Fibroblast of villous mesenchyme (primary cell): ENCODE measurements at regions not wholly inside any gene's neighbourhood (a gene's known extent, or its start where the extent isn't known, plus 50 kb on each side); places are given as distances from the start of the nearest gene placed in this dataset.
"Not testable (repeated sequence)": the region's sequence is repeated elsewhere in the genome, so short reads cannot be mapped to it uniquely, and the experiment has no call there.

Experiments used
- DNase-seq: peaks from one replicate; pipeline ENCODE4 v3.0.0-alpha.2; 2010; ENCODE audit warnings: low read depth
- H3K4me3 ChIP-seq: 2 replicates; pipeline ENCODE4 v1.5.1; 2011; ENCODE audit warnings: low read depth, mild to moderate bottlenecking, low read length
- CTCF ChIP-seq: IDR thresholded peaks from 2 replicates; pipeline ENCODE4 v1.5.1; 2012; ENCODE audit warnings: low read depth, mild to moderate bottlenecking, low read length; ENCODE audit not compliant: insufficient read depth

- no peak overlapping the region for H3K4me3 ChIP-seq
- no peak for TF ChIP-seq CTCF
- DNase-seq = no peak
These were observed 302.2 kb downstream of the LMBRD1 start for GRCh38 chr6:69494595-69494994.

- no peak for DNase-seq
- no peak overlapping the region for H3K4me3 ChIP-seq
- no peak for TF ChIP-seq CTCF
These were observed 306.8 kb downstream of the LMBRD1 start for GRCh38 chr6:69489970-69490369.

- H3K4me3 ChIP-seq = no peak overlapping the region
- DNase-seq = no peak
- peak; percentile 15 for TF ChIP-seq CTCF
These were observed 309.1 kb downstream of the LMBRD1 start for GRCh38 chr6:69487688-69488087.

GRCh38 chr6:69466979-69467570 lies 329.7 kb downstream of the LMBRD1 start:
- no peak for TF ChIP-seq CTCF
- no peak for DNase-seq
- H3K4me3 ChIP-seq = no peak overlapping the region

GRCh38 chr6:69465866-69466265 lies 330.9 kb downstream of the LMBRD1 start:
- no peak for TF ChIP-seq CTCF
- no peak for DNase-seq
- no peak overlapping the region for H3K4me3 ChIP-seq

GRCh38 chr6:69456086-69456485 lies 340.7 kb downstream of the LMBRD1 start:
- no peak for TF ChIP-seq CTCF
- no peak overlapping the region for H3K4me3 ChIP-seq
- no peak for DNase-seq

GRCh38 chr6:69454619-69455018 lies 342.2 kb downstream of the LMBRD1 start:
- not testable (repeated sequence) for DNase-seq, H3K4me3 ChIP-seq

- not testable (repeated sequence) for DNase-seq, H3K4me3 ChIP-seq
These were observed 346.3 kb downstream of the LMBRD1 start for GRCh38 chr6:69450493-69450892.
